ENCODE measurements at regions not wholly inside any gene's neighbourhood (a gene's known extent, or its start where the extent isn't known, plus 50 kb on each side); places are given as distances from the start of the nearest gene placed in this dataset.
"Not testable (repeated sequence)": the region's sequence is repeated elsewhere in the genome, so short reads cannot be mapped to it uniquely, and the experiment has no call there.

GRCh38 chr2:183477296-183477695, 353.1 kb downstream of the NUP35 start:
- DNase-seq: no peak
- no peak for TF ChIP-seq EZH2 (IDR thresholded peaks at IDR 0.05; ENCODE audit: insufficient read depth, poor library complexity, severe bottlenecking)
- H4K20me1 ChIP-seq (ENCODE audit: insufficient read depth): no peaks in the 10 kb centered on the region
- H3K27ac ChIP-seq: no peak overlapping the region
- no peaks in the 10 kb centered on the region for H3K36me3 ChIP-seq (ENCODE audit: low read depth)
- WGBS, 2 experiments (ENCODE audit: low coverage in 1 of 2, low lambda C conversion rate in 2 of 2, missing lambda C conversion rate in 2 of 2): 13 to 17% methylated on average over 2 of the region's 2 CpGs
- no peaks in the 10 kb centered on the region for H3K27me3 ChIP-seq (replicated peaks; ENCODE audit: insufficient read depth)
- H3K9me2 ChIP-seq (ENCODE audit: insufficient read depth): no peaks in the 10 kb centered on the region
- H2AFZ ChIP-seq: no peak overlapping the region
- H3F3A ChIP-seq (ENCODE audit: insufficient read depth): no peaks in the 10 kb centered on the region
- H3K9me3 ChIP-seq (ENCODE audit: low read depth): no peaks in the 10 kb centered on the region
- in situ Hi-C loops (cut with MboI): no loop called here
- no peak overlapping the region for H3K4me3 ChIP-seq
- H3K9ac ChIP-seq: no peak overlapping the region
- H3K4me1 ChIP-seq (ENCODE audit: insufficient read depth): no peaks in the 10 kb centered on the region
- no peaks in the 10 kb centered on the region for H3K79me2 ChIP-seq (ENCODE audit: insufficient read depth)
- H3K4me2 ChIP-seq (ENCODE audit: unreplicated experiment): no peak overlapping the region

GRCh38 chr2:183478941-183479595, 354.8 kb downstream of the NUP35 start:
- in situ Hi-C loops (cut with MboI); DNase-seq: not testable (repeated sequence)
- WGBS, 2 experiments (ENCODE audit: low coverage in 1 of 2, low lambda C conversion rate in 2 of 2, missing lambda C conversion rate in 2 of 2): 61 to 75% methylated on average over 12 to 38 of the region's 39 CpGs

GRCh38 chr2:183487326-183487725, 363.1 kb downstream of the NUP35 start:
- Histone ChIP-seq H3K4me2 (ENCODE audit: unreplicated experiment) (no peak overlapping the region), H3K27me3 (replicated peaks; ENCODE audit: insufficient read depth) (no peaks in the 10 kb centered on the region), H3K4me3 (no peak overlapping the region), H3K9me3 (ENCODE audit: low read depth) (no peaks in the 10 kb centered on the region), H3K27ac (no peak overlapping the region), H2AFZ (no peak overlapping the region), H3K79me2 (ENCODE audit: insufficient read depth) (no peaks in the 10 kb centered on the region), H3F3A (ENCODE audit: insufficient read depth) (no peaks in the 10 kb centered on the region), H4K20me1 (ENCODE audit: insufficient read depth) (no peaks in the 10 kb centered on the region), H3K9me2 (ENCODE audit: insufficient read depth) (no peaks in the 10 kb centered on the region), H3K4me1 (ENCODE audit: insufficient read depth) (no peaks in the 10 kb centered on the region), H3K36me3 (ENCODE audit: low read depth) (no peaks in the 10 kb centered on the region), H3K9ac (no peak overlapping the region)
- no peak for DNase-seq
- in situ Hi-C loops (cut with MboI): no loop called here
- TF ChIP-seq EZH2phosphoT487 (IDR thresholded peaks at IDR 0.05; ENCODE audit: insufficient read depth, low read depth) (no peak), EZH2 (IDR thresholded peaks at IDR 0.05; ENCODE audit: insufficient read depth, poor library complexity, severe bottlenecking) (no peak)
- 6 to 8% methylated on average over 3 of the region's 3 CpGs for WGBS, 2 experiments (ENCODE audit: low coverage in 1 of 2, low lambda C conversion rate in 2 of 2, missing lambda C conversion rate in 2 of 2)

More at GRCh38 chr2:183478941-183479595, 354.8 kb downstream of the NUP35 start:
- H3K79me2 ChIP-seq (ENCODE audit: insufficient read depth); H3K9me3 ChIP-seq (ENCODE audit: low read depth); H3K4me3 ChIP-seq; H3K9me2 ChIP-seq (ENCODE audit: insufficient read depth); H3K4me1 ChIP-seq (ENCODE audit: insufficient read depth); H4K20me1 ChIP-seq (ENCODE audit: insufficient read depth); H3K4me2 ChIP-seq (ENCODE audit: unreplicated experiment); H3K36me3 ChIP-seq (ENCODE audit: low read depth); H3K27me3 ChIP-seq (replicated peaks; ENCODE audit: insufficient read depth); H3K27ac ChIP-seq; H2AFZ ChIP-seq; H3K9ac ChIP-seq; H3F3A ChIP-seq (ENCODE audit: insufficient read depth): not testable (repeated sequence)

DNA sequence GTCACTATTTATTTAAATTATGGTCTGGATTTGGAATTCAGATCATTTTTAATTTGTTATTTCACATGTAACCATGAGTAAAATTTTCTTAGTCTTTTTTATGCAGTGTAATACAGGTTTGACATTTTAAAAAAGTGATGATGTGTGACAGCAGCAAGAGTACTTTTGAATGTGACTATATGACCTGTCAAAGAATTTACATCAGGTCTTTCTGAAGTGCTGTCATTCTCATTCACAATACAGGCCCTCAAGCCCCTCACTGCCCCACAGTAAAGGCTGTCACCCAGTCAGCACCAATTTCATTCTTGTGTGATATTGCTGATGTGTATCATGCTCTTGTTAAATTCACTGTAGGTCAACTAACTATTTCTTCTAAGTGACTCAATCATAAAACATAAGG, 364.2 kb downstream of the NUP35 start:
- H3K79me2 ChIP-seq (ENCODE audit: insufficient read depth): no peaks in the 10 kb centered on the region
- H3K4me1 ChIP-seq (ENCODE audit: insufficient read depth): no peaks in the 10 kb centered on the region
- no peaks in the 10 kb centered on the region for H3K9me3 ChIP-seq (ENCODE audit: low read depth)
- no peak overlapping the region for H3K4me3 ChIP-seq
- no peak overlapping the region for H3K4me2 ChIP-seq (ENCODE audit: unreplicated experiment)
- H3K9ac ChIP-seq: no peak overlapping the region
- DNase-seq: no peak
- no peak overlapping the region for H3K27ac ChIP-seq
- H3K36me3 ChIP-seq (ENCODE audit: low read depth): no peaks in the 10 kb centered on the region
- H3F3A ChIP-seq (ENCODE audit: insufficient read depth): no peaks in the 10 kb centered on the region
- no peaks in the 10 kb centered on the region for H4K20me1 ChIP-seq (ENCODE audit: insufficient read depth)
- H2AFZ ChIP-seq: no peak overlapping the region
- H3K9me2 ChIP-seq (ENCODE audit: insufficient read depth): no peaks in the 10 kb centered on the region
- in situ Hi-C loops (cut with MboI): no loop called here
- H3K27me3 ChIP-seq (replicated peaks; ENCODE audit: insufficient read depth): no peaks in the 10 kb centered on the region
- TF ChIP-seq EZH2phosphoT487 (IDR thresholded peaks at IDR 0.05; ENCODE audit: insufficient read depth, low read depth) (no peak), EZH2 (IDR thresholded peaks at IDR 0.05; ENCODE audit: insufficient read depth, poor library complexity, severe bottlenecking) (no peak)

DNA sequence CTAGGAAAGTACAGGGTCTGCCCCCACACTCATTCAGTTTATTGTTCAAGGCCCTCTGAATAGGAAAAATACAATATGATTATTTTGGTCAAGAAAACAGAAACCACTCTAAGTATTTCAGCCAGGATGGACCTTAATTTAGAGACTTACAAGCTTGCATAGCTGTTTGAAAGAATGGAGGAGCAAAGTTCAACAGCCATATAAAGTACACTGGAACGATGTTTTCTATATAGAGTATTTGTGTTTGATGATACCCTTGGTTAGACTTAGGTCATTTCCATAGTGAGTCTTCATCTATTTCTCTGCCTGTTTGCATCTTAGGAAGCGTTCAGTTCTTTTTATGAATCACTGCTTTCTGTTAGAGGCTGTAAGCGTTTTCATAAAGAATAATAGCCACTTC, 366.2 kb downstream of the NUP35 start:
- DNase-seq: no peak
- Histone ChIP-seq H3K9me3 (ENCODE audit: low read depth) (no peaks in the 10 kb centered on the region), H3K9ac (no peak overlapping the region), H4K20me1 (ENCODE audit: insufficient read depth) (no peaks in the 10 kb centered on the region), H3K36me3 (ENCODE audit: low read depth) (no peaks in the 10 kb centered on the region), H2AFZ (no peak overlapping the region), H3K4me1 (ENCODE audit: insufficient read depth) (no peaks in the 10 kb centered on the region), H3F3A (ENCODE audit: insufficient read depth) (no peaks in the 10 kb centered on the region), H3K27ac (no peak overlapping the region), H3K79me2 (ENCODE audit: insufficient read depth) (no peaks in the 10 kb centered on the region), H3K27me3 (replicated peaks; ENCODE audit: insufficient read depth) (no peaks in the 10 kb centered on the region), H3K4me2 (ENCODE audit: unreplicated experiment) (no peak overlapping the region), H3K9me2 (ENCODE audit: insufficient read depth) (no peaks in the 10 kb centered on the region), H3K4me3 (no peak overlapping the region)
- in situ Hi-C loops (cut with MboI): no loop called here
- WGBS, 2 experiments (ENCODE audit: low coverage in 1 of 2, low lambda C conversion rate in 2 of 2, missing lambda C conversion rate in 2 of 2): 10% methylated on average over 3 of the region's 3 CpGs
- TF ChIP-seq EZH2 (IDR thresholded peaks at IDR 0.05; ENCODE audit: insufficient read depth, poor library complexity, severe bottlenecking): no peak
- TF ChIP-seq EZH2phosphoT487 (IDR thresholded peaks at IDR 0.05; ENCODE audit: insufficient read depth, low read depth): no peak

Data from GM23248 (cell line).